ENCODE measurements at regions not wholly inside any gene's neighbourhood (a gene's known extent, or its start where the extent isn't known, plus 50 kb on each side); places are given as distances from the start of the nearest gene placed in this dataset.

DNA sequence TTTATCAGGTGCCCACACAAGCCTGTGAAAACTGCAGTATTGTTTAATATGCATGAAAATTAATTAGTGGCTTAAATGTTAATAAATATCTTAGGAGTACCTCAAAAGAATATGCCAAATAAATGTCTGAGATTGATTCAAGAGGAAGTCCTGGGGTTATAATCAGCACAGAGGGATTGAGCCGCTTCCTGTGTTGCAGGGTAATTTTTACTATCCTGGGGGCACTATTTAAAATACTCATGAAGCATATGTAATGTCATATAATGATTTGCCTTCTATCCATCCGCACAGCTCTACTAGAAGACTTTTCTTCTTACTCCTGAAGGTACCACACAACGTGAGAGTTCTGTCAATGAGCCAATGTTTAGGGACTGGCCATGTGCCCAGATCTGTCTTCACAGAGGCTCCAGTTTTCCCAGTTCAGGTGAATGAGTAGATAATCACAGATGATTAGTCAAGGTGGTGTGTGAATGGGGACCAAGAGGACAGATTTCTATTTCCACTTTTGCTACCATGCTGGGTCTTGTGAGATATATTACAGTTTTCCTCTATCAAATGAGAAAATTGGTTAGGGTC is 233.3 kb downstream of the USP46 start:
- TF ChIP-seq POLR2A (IDR thresholded peaks at IDR 0.05) = no peak
- TF ChIP-seq, protein P1, sequence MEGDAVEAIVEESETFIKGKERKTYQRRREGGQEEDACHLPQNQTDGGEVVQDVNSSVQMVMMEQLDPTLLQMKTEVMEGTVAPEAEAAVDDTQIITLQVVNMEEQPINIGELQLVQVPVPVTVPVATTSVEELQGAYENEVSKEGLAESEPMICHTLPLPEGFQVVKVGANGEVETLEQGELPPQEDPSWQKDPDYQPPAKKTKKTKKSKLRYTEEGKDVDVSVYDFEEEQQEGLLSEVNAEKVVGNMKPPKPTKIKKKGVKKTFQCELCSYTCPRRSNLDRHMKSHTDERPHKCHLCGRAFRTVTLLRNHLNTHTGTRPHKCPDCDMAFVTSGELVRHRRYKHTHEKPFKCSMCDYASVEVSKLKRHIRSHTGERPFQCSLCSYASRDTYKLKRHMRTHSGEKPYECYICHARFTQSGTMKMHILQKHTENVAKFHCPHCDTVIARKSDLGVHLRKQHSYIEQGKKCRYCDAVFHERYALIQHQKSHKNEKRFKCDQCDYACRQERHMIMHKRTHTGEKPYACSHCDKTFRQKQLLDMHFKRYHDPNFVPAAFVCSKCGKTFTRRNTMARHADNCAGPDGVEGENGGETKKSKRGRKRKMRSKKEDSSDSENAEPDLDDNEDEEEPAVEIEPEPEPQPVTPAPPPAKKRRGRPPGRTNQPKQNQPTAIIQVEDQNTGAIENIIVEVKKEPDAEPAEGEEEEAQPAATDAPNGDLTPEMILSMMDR (IDR thresholded peaks at IDR 0.05) = no peak
